Right ventricle myocardium superior (tissue), 1 donor: ENCODE measurements at regions not wholly inside any gene's neighbourhood (a gene's known extent, or its start where the extent isn't known, plus 50 kb on each side); places are given as distances from the start of the nearest gene placed in this dataset.

Experiments used
- ATAC-seq: fragments of 200-7000 bp; cut with Tn5 transposase; one replicate; pipeline ENCODE4 v1.9.1; 2020; ENCODE audit warnings: mild to moderate bottlenecking; ENCODE audit not compliant: poor library complexity
- DNase-seq: peaks from one replicate; pipeline ENCODE4 v3.0.0-alpha.2; 2020
- intact Hi-C: fragments of 100-400 bp; cut with DNase I; formaldehyde crosslinking; loops from one replicate; pipeline ENCODE4 v1.11.2; 2022
- donor health status: DM: no; HTN: yes; CAD: no; lungs with severe emphysema.

- intact Hi-C loops: no loop called here
- DNase-seq (no peak), ATAC-seq (no peak)
Measured at GRCh38 chr3:82054849-82055248, 293.4 kb upstream of the GBE1 start.

GRCh38 chr3:82053236-82053635 is 291.8 kb upstream of the GBE1 start:
- no peak for ATAC-seq
- intact Hi-C loops: no loop called here
- no peak for DNase-seq

GRCh38 chr3:82050382-82050781 is 288.9 kb upstream of the GBE1 start:
- DNase-seq: no peak
- no peak for ATAC-seq
- intact Hi-C loops: no loop called here

- intact Hi-C loops: no loop called here
- DNase-seq (no peak), ATAC-seq (no peak)
Measured at GRCh38 chr3:82048711-82049110, 287.3 kb upstream of the GBE1 start.

- intact Hi-C loops: no loop called here
- ATAC-seq (no peak), DNase-seq (no peak)
Measured at GRCh38 chr3:82044930-82045705, 283.7 kb upstream of the GBE1 start.

GRCh38 chr3:82038556-82038955 is 277.1 kb upstream of the GBE1 start:
- DNase-seq (no peak), ATAC-seq (no peak)
- intact Hi-C loops: no loop called here

- intact Hi-C loops: no loop called here
- DNase-seq (no peak), ATAC-seq (no peak)
Measured at GRCh38 chr3:82033186-82033585, 271.7 kb upstream of the GBE1 start.

- ATAC-seq (no peak), DNase-seq (no peak)
- intact Hi-C loops: no loop called here
Measured at GRCh38 chr3:82031596-82031995, 270.2 kb upstream of the GBE1 start.

GRCh38 chr3:82030916-82031315 is 269.5 kb upstream of the GBE1 start:
- ATAC-seq (no peak), DNase-seq (no peak)
- intact Hi-C loops: no loop called here

- intact Hi-C loops: no loop called here
- no peak for ATAC-seq
- no peak for DNase-seq
Measured at GRCh38 chr3:82022836-82023235, 261.4 kb upstream of the GBE1 start.

- intact Hi-C loops: no loop called here
- ATAC-seq: no peak
- no peak for DNase-seq
Measured at GRCh38 chr3:82020282-82020681, 258.8 kb upstream of the GBE1 start.

GRCh38 chr3:82015241-82015640 is 253.8 kb upstream of the GBE1 start:
- DNase-seq (no peak), ATAC-seq (no peak)
- intact Hi-C loops: no loop called here

GRCh38 chr3:82012775-82013174 is 251.3 kb upstream of the GBE1 start:
- no peak for ATAC-seq
- intact Hi-C loops: no loop called here
- DNase-seq: no peak

GRCh38 chr3:82011336-82011735 is 249.9 kb upstream of the GBE1 start:
- ATAC-seq (no peak), DNase-seq (no peak)
- intact Hi-C loops: no loop called here

- intact Hi-C loops: no loop called here
- no peak for ATAC-seq
- no peak for DNase-seq
Measured at GRCh38 chr3:82005266-82005665, 243.8 kb upstream of the GBE1 start.

GRCh38 chr3:82004266-82004665 is 242.8 kb upstream of the GBE1 start:
- DNase-seq: no peak
- no peak for ATAC-seq
- intact Hi-C loops: no loop called here

GRCh38 chr3:82002986-82003642 is 241.7 kb upstream of the GBE1 start:
- intact Hi-C loops: no loop called here
- ATAC-seq: no peak
- DNase-seq: no peak

GRCh38 chr3:82002491-82002890 is 241.0 kb upstream of the GBE1 start:
- DNase-seq: no peak
- intact Hi-C loops: no loop called here

GRCh38 chr3:82001276-82001923 is 240.0 kb upstream of the GBE1 start:
- intact Hi-C loops: no loop called here
- ATAC-seq (no peak), DNase-seq (no peak)

More at GRCh38 chr3:82002491-82002890, 241.0 kb upstream of the GBE1 start:
- ATAC-seq: no peak

GRCh38 chr3:82000773-82001172 is 239.3 kb upstream of the GBE1 start:
- ATAC-seq: peak; percentile 10
- DNase-seq: no peak
- intact Hi-C loops: no loop called here
